ENCODE measurements at regions not wholly inside any gene's neighbourhood (a gene's known extent, or its start where the extent isn't known, plus 50 kb on each side); places are given as distances from the start of the nearest gene placed in this dataset.

DNA sequence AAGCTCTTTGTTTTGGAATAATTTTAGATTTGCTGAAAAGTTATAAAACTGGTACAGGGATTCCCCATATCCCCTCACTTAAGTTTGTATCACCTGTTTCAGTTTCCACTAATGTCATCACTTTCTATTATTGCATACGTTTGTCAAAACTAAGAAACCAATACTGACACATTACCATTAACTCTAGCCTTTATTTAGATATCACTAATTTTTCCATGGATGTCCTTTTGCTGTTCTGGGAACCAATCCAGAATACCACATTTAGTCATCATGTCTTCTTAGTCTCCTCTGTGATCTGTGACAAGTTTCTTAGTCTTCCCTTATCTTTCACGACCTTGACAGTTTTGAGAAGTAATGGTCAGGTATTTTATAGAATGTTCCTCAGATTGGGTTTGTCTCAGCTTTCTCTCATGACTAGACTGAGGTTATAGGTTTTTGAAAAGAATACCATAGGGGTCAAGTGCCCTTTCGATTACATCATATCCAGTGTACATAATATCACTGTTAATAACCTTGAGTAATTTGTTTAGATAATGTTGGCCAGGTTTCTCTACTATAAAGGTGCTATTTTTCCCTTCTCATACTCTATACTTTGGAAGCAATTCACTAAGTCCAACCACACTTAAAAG lies 51.9 kb upstream of the NMUR2 start:
- no peaks in the 10 kb centered on the region for H3K27me3 ChIP-seq
- H3K4me1 ChIP-seq: no peaks in the 10 kb centered on the region
- H3K36me3 ChIP-seq: no peaks in the 10 kb centered on the region
- TF ChIP-seq, protein P1, sequence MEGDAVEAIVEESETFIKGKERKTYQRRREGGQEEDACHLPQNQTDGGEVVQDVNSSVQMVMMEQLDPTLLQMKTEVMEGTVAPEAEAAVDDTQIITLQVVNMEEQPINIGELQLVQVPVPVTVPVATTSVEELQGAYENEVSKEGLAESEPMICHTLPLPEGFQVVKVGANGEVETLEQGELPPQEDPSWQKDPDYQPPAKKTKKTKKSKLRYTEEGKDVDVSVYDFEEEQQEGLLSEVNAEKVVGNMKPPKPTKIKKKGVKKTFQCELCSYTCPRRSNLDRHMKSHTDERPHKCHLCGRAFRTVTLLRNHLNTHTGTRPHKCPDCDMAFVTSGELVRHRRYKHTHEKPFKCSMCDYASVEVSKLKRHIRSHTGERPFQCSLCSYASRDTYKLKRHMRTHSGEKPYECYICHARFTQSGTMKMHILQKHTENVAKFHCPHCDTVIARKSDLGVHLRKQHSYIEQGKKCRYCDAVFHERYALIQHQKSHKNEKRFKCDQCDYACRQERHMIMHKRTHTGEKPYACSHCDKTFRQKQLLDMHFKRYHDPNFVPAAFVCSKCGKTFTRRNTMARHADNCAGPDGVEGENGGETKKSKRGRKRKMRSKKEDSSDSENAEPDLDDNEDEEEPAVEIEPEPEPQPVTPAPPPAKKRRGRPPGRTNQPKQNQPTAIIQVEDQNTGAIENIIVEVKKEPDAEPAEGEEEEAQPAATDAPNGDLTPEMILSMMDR (IDR thresholded peaks at IDR 0.05; ENCODE audit: low read depth, low read length): no peak
- no peak for DNase-seq
- H3K4me3 ChIP-seq (ENCODE audit: low read depth, low read length): no peak overlapping the region
- no peaks in the 10 kb centered on the region for H3K9me3 ChIP-seq

DNA sequence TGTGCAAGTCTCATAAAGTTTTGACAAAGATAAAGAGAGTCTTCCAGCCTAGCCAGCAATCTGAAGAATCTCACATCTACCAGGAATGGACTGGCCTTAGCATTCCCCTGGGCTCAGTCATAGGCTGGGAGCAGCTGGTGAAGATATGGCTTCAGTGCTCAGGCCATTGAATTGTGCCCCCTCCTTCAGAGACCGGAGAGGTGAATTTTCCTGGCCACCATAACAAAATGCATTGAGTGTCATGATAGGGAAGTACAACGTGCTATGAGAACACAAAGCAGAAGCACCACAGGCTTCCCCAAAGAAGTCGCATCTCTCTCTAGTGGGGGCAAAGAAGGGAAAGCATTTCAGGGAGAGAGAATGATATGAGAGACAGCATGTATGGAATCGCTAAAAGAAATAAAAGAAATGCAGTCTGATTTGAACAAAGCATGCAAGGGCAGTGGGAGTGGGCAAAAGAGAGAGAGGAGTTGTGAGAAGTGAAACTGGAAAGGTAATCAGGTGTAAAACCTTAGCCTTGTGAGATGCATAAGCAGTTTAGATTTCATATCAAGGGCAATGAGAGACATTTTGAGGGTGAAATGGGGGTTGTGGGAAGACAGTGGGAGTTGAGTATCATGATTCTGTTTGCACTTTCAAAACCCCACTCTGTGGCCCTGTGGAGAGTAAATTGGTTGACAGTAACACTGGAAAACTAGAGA lies 57.1 kb upstream of the NMUR2 start:
- no peaks in the 10 kb centered on the region for H3K9me3 ChIP-seq
- no peak for DNase-seq
- TF ChIP-seq, protein P1 (IDR thresholded peaks at IDR 0.05; ENCODE audit: low read depth, low read length): no peak
- no peaks in the 10 kb centered on the region for H3K27me3 ChIP-seq
- H3K36me3 ChIP-seq: no peaks in the 10 kb centered on the region
- H3K4me3 ChIP-seq (ENCODE audit: low read depth, low read length): no peak overlapping the region
- H3K4me1 ChIP-seq: no peaks in the 10 kb centered on the region

DNA sequence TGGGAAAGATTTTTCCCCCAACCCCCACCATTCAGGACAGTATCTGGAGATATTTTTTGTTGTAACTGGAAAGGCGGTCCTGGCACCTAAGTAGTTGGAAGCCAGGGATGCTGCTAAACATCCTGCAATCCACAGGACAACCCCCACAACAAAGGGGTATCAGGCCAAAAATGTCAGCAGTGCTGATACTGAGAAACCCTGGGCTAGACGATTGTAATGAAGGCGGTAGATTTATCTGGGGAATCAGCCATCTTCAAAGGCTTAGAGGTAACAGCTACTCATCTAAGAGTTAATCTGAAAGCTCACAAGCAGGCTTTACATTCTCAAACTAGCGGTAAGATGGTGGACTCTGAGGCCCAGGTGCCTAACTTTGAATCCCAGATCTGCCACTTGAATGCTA lies 59.0 kb upstream of the NMUR2 start:
- no peak for DNase-seq
- Histone ChIP-seq H3K9me3 (no peaks in the 10 kb centered on the region), H3K27me3 (no peaks in the 10 kb centered on the region), H3K4me1 (no peaks in the 10 kb centered on the region), H3K4me3 (ENCODE audit: low read depth, low read length) (no peak overlapping the region), H3K36me3 (no peaks in the 10 kb centered on the region)
- TF ChIP-seq, protein P1 (IDR thresholded peaks at IDR 0.05; ENCODE audit: low read depth, low read length): no peak

DNA sequence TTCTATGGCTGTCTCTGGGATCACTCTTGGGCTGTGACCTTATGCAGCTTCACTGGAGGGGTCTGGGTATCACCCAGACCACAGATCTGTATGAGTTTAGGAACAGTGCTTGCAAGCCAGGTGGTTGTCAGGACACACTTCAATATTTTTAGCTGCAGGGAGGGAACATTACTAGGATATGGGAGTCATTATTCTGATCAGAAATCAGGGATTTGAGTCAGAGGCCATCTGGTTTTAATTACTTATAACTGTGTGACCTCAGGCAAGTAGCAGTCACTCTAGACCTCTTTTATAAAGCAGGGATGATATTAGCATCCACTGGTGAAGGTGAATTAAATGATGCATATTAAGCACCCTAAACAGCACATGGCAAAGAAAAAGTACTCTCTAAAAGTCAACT lies 60.1 kb upstream of the NMUR2 start:
- Histone ChIP-seq H3K4me1 (no peaks in the 10 kb centered on the region), H3K9me3 (no peaks in the 10 kb centered on the region), H3K36me3 (no peaks in the 10 kb centered on the region), H3K27me3 (no peaks in the 10 kb centered on the region), H3K4me3 (ENCODE audit: low read depth, low read length) (no peak overlapping the region)
- DNase-seq: no peak
- TF ChIP-seq, protein P1 (IDR thresholded peaks at IDR 0.05; ENCODE audit: low read depth, low read length): no peak

DNA sequence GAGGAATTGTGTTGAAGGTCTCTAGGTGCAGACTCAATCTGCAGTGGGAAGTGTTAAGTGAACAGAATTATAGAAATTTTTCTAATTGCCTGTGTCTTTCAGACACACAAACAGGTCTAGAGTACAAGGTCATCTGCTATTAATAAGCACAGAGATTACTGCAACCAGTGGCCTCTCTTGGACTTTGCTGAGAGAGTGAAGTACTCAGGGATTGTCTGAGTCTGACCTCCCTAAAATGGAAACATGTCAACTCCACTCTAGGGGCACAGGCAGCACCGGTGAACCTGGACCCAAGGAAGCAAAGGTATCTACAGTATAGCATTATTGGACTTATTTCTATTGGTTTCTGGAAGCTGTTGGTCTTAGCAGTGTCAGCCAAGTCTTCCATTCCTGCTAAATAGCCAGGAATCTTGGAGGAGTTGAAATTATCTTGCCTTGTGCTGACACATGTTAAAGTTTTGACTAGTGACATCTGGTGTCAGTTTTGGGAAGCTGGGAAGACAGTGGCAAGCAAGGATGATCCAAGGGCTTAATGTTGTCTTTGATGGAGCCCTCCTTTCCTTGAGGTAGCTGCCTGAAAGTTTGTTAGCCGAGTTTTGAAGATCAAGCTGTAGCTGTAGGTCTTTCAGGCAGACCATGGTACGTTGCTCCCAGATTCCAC lies 61.1 kb upstream of the NMUR2 start:
- DNase-seq: no peak
- no peaks in the 10 kb centered on the region for H3K36me3 ChIP-seq
- H3K9me3 ChIP-seq: no peaks in the 10 kb centered on the region
- no peaks in the 10 kb centered on the region for H3K4me1 ChIP-seq
- H3K27me3 ChIP-seq: no peaks in the 10 kb centered on the region
- no peak overlapping the region for H3K4me3 ChIP-seq (ENCODE audit: low read depth, low read length)
- TF ChIP-seq, protein P1 (IDR thresholded peaks at IDR 0.05; ENCODE audit: low read depth, low read length): no peak

DNA sequence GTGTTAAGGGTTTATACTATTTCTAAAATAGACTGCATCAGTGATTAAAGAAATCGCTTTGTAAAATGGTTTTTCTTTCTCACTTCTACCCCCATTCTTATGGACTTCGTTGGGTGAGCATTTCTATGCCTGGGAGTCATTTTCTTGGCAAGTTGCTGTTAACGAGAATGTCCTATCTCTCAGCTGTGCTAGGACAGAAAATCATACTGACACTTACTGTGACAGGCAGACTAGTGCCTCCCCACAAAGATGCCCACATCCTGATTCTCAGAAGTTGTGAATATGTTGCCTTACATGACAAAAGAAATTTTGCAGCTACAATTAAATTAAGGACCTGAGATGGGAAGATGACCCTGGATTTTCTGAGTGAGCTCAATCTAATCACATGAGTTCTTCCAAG lies 65.1 kb upstream of the NMUR2 start:
- H3K36me3 ChIP-seq: no peaks in the 10 kb centered on the region
- no peaks in the 10 kb centered on the region for H3K4me1 ChIP-seq
- no peak for DNase-seq
- no peaks in the 10 kb centered on the region for H3K9me3 ChIP-seq
- no peak overlapping the region for H3K4me3 ChIP-seq (ENCODE audit: low read depth, low read length)
- H3K27me3 ChIP-seq: no peaks in the 10 kb centered on the region
- TF ChIP-seq, protein P1 (IDR thresholded peaks at IDR 0.05; ENCODE audit: low read depth, low read length): no peak

All from BE2C (cell line).